H9 (cell line): ENCODE measurements at regions not wholly inside any gene's neighbourhood (a gene's known extent, or its start where the extent isn't known, plus 50 kb on each side); places are given as distances from the start of the nearest gene placed in this dataset.

Source experiments
- DNase-seq: peaks from one replicate; pipeline ENCODE4 v3.0.0-alpha.2; 2017
- H2AFZ ChIP-seq: one replicate; pipeline ENCODE4 v1.6.1; 2013; ENCODE audit warnings: mild to moderate bottlenecking, low read length, control low read depth, moderate library complexity
- H2AK5ac ChIP-seq: 2 replicates; pipeline ENCODE4 v1.6.1; 2013; ENCODE audit warnings: low read length, control low read depth, mixed read lengths; ENCODE audit not compliant: insufficient read length
- H2BK120ac ChIP-seq: one replicate; pipeline ENCODE4 v1.6.1; 2013; ENCODE audit warnings: low read depth, mild to moderate bottlenecking, low read length, control low read depth, inconsistent platforms; ENCODE audit not compliant: poor library complexity, severe bottlenecking
- H2BK12ac ChIP-seq: 2 replicates; pipeline ENCODE4 v1.6.1; 2013; ENCODE audit warnings: low read length, control low read depth, mixed read lengths, low read depth; ENCODE audit not compliant: insufficient read length
- H2BK15ac ChIP-seq: 2 replicates; pipeline ENCODE4 v1.6.1; 2013; ENCODE audit warnings: low read depth, low read length, control low read depth
- H2BK20ac ChIP-seq: one replicate; pipeline ENCODE4 v1.6.1; 2013; ENCODE audit warnings: low read depth, mild to moderate bottlenecking, low read length, control low read depth, inconsistent platforms; ENCODE audit not compliant: poor library complexity, severe bottlenecking
- H2BK5ac ChIP-seq: 2 replicates; pipeline ENCODE4 v1.6.1; 2013; ENCODE audit warnings: low read length, control low read depth, mixed read lengths; ENCODE audit not compliant: insufficient read length
- H3K14ac ChIP-seq: 2 replicates; pipeline ENCODE4 v1.6.1; 2013; ENCODE audit warnings: low read length, control low read depth; ENCODE audit not compliant: insufficient read depth
- H3K18ac ChIP-seq: 2 replicates; pipeline ENCODE4 v1.6.1; 2013; ENCODE audit warnings: low read depth, mild to moderate bottlenecking, mixed read lengths, low read length, control low read depth; ENCODE audit not compliant: insufficient read length
- H3K23ac ChIP-seq: 2 replicates; pipeline ENCODE4 v1.6.1; 2013; ENCODE audit warnings: low read length, control low read depth, mixed read lengths, low read depth; ENCODE audit not compliant: insufficient read length
- H3K23me2 ChIP-seq: 2 replicates; pipeline ENCODE4 v1.6.1; 2013; ENCODE audit warnings: low read depth, mild to moderate bottlenecking, mixed read lengths, low read length, control low read depth; ENCODE audit not compliant: insufficient read length, poor library complexity, severe bottlenecking
- H3K27ac ChIP-seq: 2 replicates; pipeline ENCODE4 v1.5.1; 2013; ENCODE audit warnings: low read length, control low read depth, mixed read lengths, low read depth; ENCODE audit not compliant: insufficient read length
- H3K27me3 ChIP-seq: 2 replicates; pipeline ENCODE4 v1.6.1; 2013; ENCODE audit warnings: low read length, control low read depth, inconsistent platforms; ENCODE audit not compliant: insufficient read depth
- H3K4ac ChIP-seq: 2 replicates; pipeline ENCODE4 v1.6.1; 2013; ENCODE audit warnings: low read depth, mild to moderate bottlenecking, control low read depth, inconsistent platforms, low read length, moderate library complexity
- H3K4me1 ChIP-seq: 2 replicates; pipeline ENCODE4 v1.6.1; 2013; ENCODE audit warnings: low read length, control low read depth, inconsistent platforms; ENCODE audit not compliant: insufficient read depth
- H3K4me2 ChIP-seq: 2 replicates; pipeline ENCODE4 v1.6.1; 2013; ENCODE audit warnings: low read length, control low read depth, mixed read lengths; ENCODE audit not compliant: insufficient read length, insufficient read depth
- H3K56ac ChIP-seq: 2 replicates; pipeline ENCODE4 v1.6.1; 2013; ENCODE audit warnings: low read depth, mild to moderate bottlenecking, mixed read lengths, low read length, control low read depth; ENCODE audit not compliant: insufficient read length
- H3K79me1 ChIP-seq: 2 replicates; pipeline ENCODE4 v1.6.1; 2013; ENCODE audit warnings: low read depth, mild to moderate bottlenecking, moderate library complexity, low read length, control low read depth, inconsistent platforms; ENCODE audit not compliant: insufficient read depth, poor library complexity, severe bottlenecking
- H3K79me2 ChIP-seq: 2 replicates; pipeline ENCODE4 v1.6.1; 2013; ENCODE audit warnings: low read length, control low read depth, inconsistent platforms; ENCODE audit not compliant: insufficient read depth
- H3K9ac ChIP-seq: 2 replicates; pipeline ENCODE4 v1.6.1; 2013; ENCODE audit warnings: low read length, control low read depth, mixed read lengths; ENCODE audit not compliant: insufficient read length; ENCODE audit errors: extremely low read depth
- H3K9me3 ChIP-seq: one replicate; pipeline ENCODE4 v1.6.1; 2013; ENCODE audit warnings: low read depth, low read length, inconsistent platforms; ENCODE audit not compliant: control insufficient read depth
- H3T11ph ChIP-seq: one replicate; pipeline ENCODE4 v1.6.1; 2013; ENCODE audit warnings: mild to moderate bottlenecking, low read length, control low read depth, inconsistent platforms
- H4K20me1 ChIP-seq: one replicate; pipeline ENCODE4 v1.6.1; 2013; ENCODE audit not compliant: control insufficient read depth, insufficient read length, insufficient read depth
- H4K5ac ChIP-seq: 2 replicates; pipeline ENCODE4 v1.6.1; 2013; ENCODE audit warnings: low read depth, mild to moderate bottlenecking, mixed read lengths, low read length, control low read depth; ENCODE audit not compliant: insufficient read length
- H4K8ac ChIP-seq: replicated peaks from 2 replicates; pipeline ENCODE4 v1.6.1; 2013; ENCODE audit warnings: low read length, control low read depth, mixed read lengths, low read depth; ENCODE audit not compliant: insufficient read length
- H4K91ac ChIP-seq: 2 replicates; pipeline ENCODE4 v1.6.1; 2013; ENCODE audit warnings: low read depth, mild to moderate bottlenecking, moderate library complexity, mixed read lengths, low read length, control low read depth; ENCODE audit not compliant: insufficient read length
- H3K27ac Mint-ChIP-seq, 3 experiments: 2 replicates in 2 of 3; 3 replicates in 1 of 3; pipeline ENCODE4 v1.8.0; 2020 to 2021; ENCODE audit warnings: mixed read lengths in 3 of 3, mild to moderate bottlenecking in 1 of 3, moderate library complexity in 1 of 3
- H3K27me3 Mint-ChIP-seq: 2 replicates; pipeline ENCODE4 v1.8.0; 2021; ENCODE audit warnings: low read depth, mild to moderate bottlenecking, moderate library complexity, mixed read lengths
- H3K36me3 Mint-ChIP-seq, 3 experiments: 2 replicates in 2 of 3; 3 replicates in 1 of 3; pipeline ENCODE4 v1.8.0; 2020 to 2021; ENCODE audit warnings: low read depth in 3 of 3, mixed read lengths in 3 of 3; ENCODE audit not compliant: insufficient read depth in 1 of 3
- H3K4me1 Mint-ChIP-seq, 2 experiments: 2 replicates each; pipeline ENCODE4 v1.8.0; 2020; ENCODE audit warnings: mixed read lengths in 2 of 2
- H3K4me3 Mint-ChIP-seq, 2 experiments: 2 replicates in 1 of 2; 3 replicates in 1 of 2; pipeline ENCODE4 v1.8.0; 2020 to 2021; ENCODE audit warnings: mild to moderate bottlenecking in 2 of 2, mixed read lengths in 2 of 2, moderate library complexity in 1 of 2
- H3K9me3 Mint-ChIP-seq, 2 experiments: 2 replicates in 1 of 2; 3 replicates in 1 of 2; pipeline ENCODE4 v1.8.0; 2020; ENCODE audit warnings: mild to moderate bottlenecking in 2 of 2, mixed read lengths in 2 of 2, moderate library complexity in 1 of 2
- CTCF ChIP-seq: fragments of 200-600 bp; sonication (generic); conservative IDR thresholded peaks from 3 replicates; pipeline ENCODE4 v1.8.0; 2021; ENCODE audit warnings: antibody characterized with exemption, mild to moderate bottlenecking
- WGBS: extraction: QIAGEN DNeasy Blood & Tissue Kit; methylation state at CpG from one replicate; pipeline ENCODE4 v1.1.7; 2013; ENCODE audit warnings: missing lambda C conversion rate, low lambda C conversion rate, mixed read lengths; ENCODE audit not compliant: insufficient read length; ENCODE audit errors: extremely low coverage; 5-methylcytosine and 5-hydroxymethylcytosine counted together

- peaks cover 15 to 18% (median 17%) of the 10 kb centered on the region in 3 experiments for H3K36me3 Mint-ChIP-seq
- Histone ChIP-seq H4K20me1 (no peaks in the 10 kb centered on the region), H3K27me3 (no peaks in the 10 kb centered on the region), H3K4me1 (peaks cover 3% of the 10 kb centered on the region; the same call in 1 of the 2 replicates), H2BK12ac (no peak overlapping the region), H3K18ac (no peak overlapping the region), H3K23me2 (no peaks in the 10 kb centered on the region), H4K5ac (no peak overlapping the region), H3K79me2 (no peaks in the 10 kb centered on the region), H3K9ac (no peak overlapping the region), H2BK20ac (no peak overlapping the region), H2BK15ac (no peak overlapping the region), H2BK120ac (no peak overlapping the region), H3K23ac (no peak overlapping the region), H3K9me3 (peaks cover 17% of the 10 kb centered on the region), H3T11ph (no peak overlapping the region), H3K14ac (no peak overlapping the region), H3K4me2 (no peak overlapping the region), H3K27ac (no peak overlapping the region), H3K79me1 (no peaks in the 10 kb centered on the region), H4K91ac (no peak overlapping the region), H2AK5ac (no peak overlapping the region), H3K4ac (no peak overlapping the region), H4K8ac (no peak overlapping the region), H2AFZ (no peak overlapping the region), H2BK5ac (no peak overlapping the region), H3K56ac (no peak overlapping the region)
- peaks cover 18 to 22% of the 10 kb centered on the region in 2 experiments for H3K9me3 Mint-ChIP-seq
- peaks cover 55 to 56% of the 10 kb centered on the region in 2 experiments for H3K4me1 Mint-ChIP-seq
- H3K27ac Mint-ChIP-seq: no peak overlapping the region
- no peak for DNase-seq
- H3K27me3 Mint-ChIP-seq: no peaks in the 10 kb centered on the region; the same call in 1 of the 2 replicates
- no peak for TF ChIP-seq CTCF
- no CpG with 5 or more reads among the region's 3 CpGs for WGBS
- no peak overlapping the region for H3K4me3 Mint-ChIP-seq
Observed at GRCh38 chr14:61122862-61123261, 141.8 kb downstream of the SLC38A6 start.
